Activated CD4-positive, CD25-positive, alpha-beta regulatory T cell treated with anti-CD3 and anti-CD28 coated beads, Interleukin-2, amount 50 U/mL, for 24 hours (primary cell): ENCODE measurements at regions not wholly inside any gene's neighbourhood (a gene's known extent, or its start where the extent isn't known, plus 50 kb on each side); places are given as distances from the start of the nearest gene placed in this dataset.

Experiments used
- ATAC-seq, 2 donors: fragments of 150-1000 bp; cut with Tn5 transposase; one replicate each; pipeline ENCODE4 v1.10.0; 2021; ENCODE audit warnings: mild to moderate bottlenecking in 1 of 2, moderate library complexity in 1 of 2

- no peak for ATAC-seq
These were observed 553.2 kb upstream of the AMELY start for GRCh38 chrY:7464742-7465141.

- no peak for ATAC-seq
These were observed 552.2 kb upstream of the AMELY start for GRCh38 chrY:7463711-7464110.

GRCh38 chrY:7463196-7463595 lies 551.6 kb upstream of the AMELY start:
- no peak for ATAC-seq

- ATAC-seq = no peak
These were observed 551.1 kb upstream of the AMELY start for GRCh38 chrY:7462657-7463056.

GRCh38 chrY:7461873-7462525 lies 550.4 kb upstream of the AMELY start:
- no peak for ATAC-seq

- ATAC-seq = no peak
These were observed 548.2 kb upstream of the AMELY start for GRCh38 chrY:7459802-7460201.

GRCh38 chrY:7458301-7459078 lies 546.9 kb upstream of the AMELY start:
- ATAC-seq = no peak

GRCh38 chrY:7457286-7458015 lies 545.9 kb upstream of the AMELY start:
- ATAC-seq = no peak

- no peak for ATAC-seq
These were observed 544.1 kb upstream of the AMELY start for GRCh38 chrY:7455626-7456025.

GRCh38 chrY:7453336-7453735 lies 541.8 kb upstream of the AMELY start:
- no peak for ATAC-seq

- ATAC-seq = no peak
These were observed 540.7 kb upstream of the AMELY start for GRCh38 chrY:7452246-7452645.

- ATAC-seq = no peak
These were observed 538.3 kb upstream of the AMELY start for GRCh38 chrY:7449860-7450259.

- ATAC-seq = no peak
These were observed 537.1 kb upstream of the AMELY start for GRCh38 chrY:7448687-7449086.

- no peak for ATAC-seq
These were observed 536.4 kb upstream of the AMELY start for GRCh38 chrY:7447881-7448516.

- no peak for ATAC-seq
These were observed 532.6 kb upstream of the AMELY start for GRCh38 chrY:7444141-7444540.

- ATAC-seq = no peak
These were observed 529.4 kb upstream of the AMELY start for GRCh38 chrY:7440796-7441530.

GRCh38 chrY:7437086-7437485 lies 525.5 kb upstream of the AMELY start:
- ATAC-seq = no peak

GRCh38 chrY:7433817-7434809 lies 522.6 kb upstream of the AMELY start:
- no peak for ATAC-seq

- ATAC-seq = no peak
These were observed 507.6 kb upstream of the AMELY start for GRCh38 chrY:7419165-7419564.

- no peak for ATAC-seq
These were observed 506.4 kb upstream of the AMELY start for GRCh38 chrY:7417946-7418345.

GRCh38 chrY:7416406-7416805 lies 504.9 kb upstream of the AMELY start:
- ATAC-seq = no peak
